RWPE2 (cell line): ENCODE measurements at regions not wholly inside any gene's neighbourhood (a gene's known extent, or its start where the extent isn't known, plus 50 kb on each side); places are given as distances from the start of the nearest gene placed in this dataset.

Source experiments
- ATAC-seq: fragments of 200-7000 bp; cut with Tn5 transposase; 3 replicates; pipeline ENCODE4 v1.9.1; 2021; ENCODE audit warnings: low read depth
- DNase-seq: peaks from one replicate; pipeline ENCODE4 v3.0.0-alpha.2; 2020; ENCODE audit warnings: low spot score
- H3K27ac ChIP-seq: fragments of 450-650 bp; 2 replicates; pipeline ENCODE4 v1.5.1; 2017; ENCODE audit warnings: mild to moderate bottlenecking; ENCODE audit not compliant: poor library complexity, severe bottlenecking
- H3K27me3 ChIP-seq: fragments of 250-450 bp; sonication (Bioruptor Pico); 2 replicates; pipeline ENCODE4 v1.5.1; 2021; ENCODE audit warnings: mild to moderate bottlenecking, moderate library complexity; ENCODE audit not compliant: insufficient read depth, poor library complexity, severe bottlenecking
- H3K36me3 ChIP-seq: fragments of 250-450 bp; sonication (Bioruptor Pico); 2 replicates; pipeline ENCODE4 v1.5.1; 2020; ENCODE audit warnings: low read depth, mild to moderate bottlenecking, moderate library complexity
- H3K4me1 ChIP-seq: fragments of 250-450 bp; sonication (Bioruptor Pico); 2 replicates; pipeline ENCODE4 v1.5.1; 2021; ENCODE audit warnings: mild to moderate bottlenecking, moderate library complexity; ENCODE audit not compliant: insufficient read depth, poor library complexity, severe bottlenecking
- H3K4me3 ChIP-seq: fragments of 250-450 bp; sonication (Bioruptor Pico); 2 replicates; pipeline ENCODE4 v1.5.1; 2021; ENCODE audit warnings: mild to moderate bottlenecking, moderate library complexity; ENCODE audit not compliant: severe bottlenecking
- H3K9me3 ChIP-seq: fragments of 250-450 bp; sonication (Bioruptor Pico); 2 replicates; pipeline ENCODE4 v1.5.1; 2021; ENCODE audit warnings: mild to moderate bottlenecking, moderate library complexity; ENCODE audit not compliant: severe bottlenecking
- CTCF ChIP-seq: fragments of 450-650 bp; IDR thresholded peaks from one replicate; pipeline ENCODE4 v1.5.1; 2017; ENCODE audit warnings: mild to moderate bottlenecking, moderate library complexity; ENCODE audit not compliant: poor library complexity, severe bottlenecking

- TF ChIP-seq CTCF: no peak
- no peaks in the 10 kb centered on the region for H3K27me3 ChIP-seq
- no peaks in the 10 kb centered on the region for H3K36me3 ChIP-seq
- ATAC-seq (no peak; the same call in 2 of the 3 replicates), DNase-seq (no peak)
- H3K4me1 ChIP-seq: no peaks in the 10 kb centered on the region
- H3K4me3 ChIP-seq: no peak overlapping the region
- H3K9me3 ChIP-seq: no peaks in the 10 kb centered on the region
- H3K27ac ChIP-seq: no peak overlapping the region
These were observed 2086.1 kb upstream of the PCDH20 start for GRCh38 chr13:63501702-63502101.

- Histone ChIP-seq H3K27me3 (no peaks in the 10 kb centered on the region), H3K27ac (no peak overlapping the region), H3K4me3 (no peak overlapping the region), H3K4me1 (no peaks in the 10 kb centered on the region), H3K36me3 (no peaks in the 10 kb centered on the region), H3K9me3 (no peaks in the 10 kb centered on the region)
- no peak for TF ChIP-seq CTCF
- DNase-seq (no peak), ATAC-seq (no peak)
These were observed 2082.0 kb upstream of the PCDH20 start for GRCh38 chr13:63497601-63498000.

GRCh38 chr13:63492604-63493003 lies 2077.0 kb upstream of the PCDH20 start:
- no peaks in the 10 kb centered on the region for H3K27me3 ChIP-seq
- DNase-seq (no peak), ATAC-seq (no peak)
- no peak for TF ChIP-seq CTCF
- H3K4me3 ChIP-seq: no peak overlapping the region
- no peak overlapping the region for H3K27ac ChIP-seq
- no peaks in the 10 kb centered on the region for H3K9me3 ChIP-seq
- H3K36me3 ChIP-seq: no peaks in the 10 kb centered on the region
- no peaks in the 10 kb centered on the region for H3K4me1 ChIP-seq

- no peaks in the 10 kb centered on the region for H3K9me3 ChIP-seq
- no peak overlapping the region for H3K27ac ChIP-seq
- no peak for TF ChIP-seq CTCF
- no peaks in the 10 kb centered on the region for H3K4me1 ChIP-seq
- H3K36me3 ChIP-seq: no peaks in the 10 kb centered on the region
- no peak for DNase-seq
- no peaks in the 10 kb centered on the region for H3K27me3 ChIP-seq
- ATAC-seq: no peak
- no peak overlapping the region for H3K4me3 ChIP-seq
These were observed 2074.5 kb upstream of the PCDH20 start for GRCh38 chr13:63490149-63490548.

- TF ChIP-seq CTCF: no peak
- H3K4me1 ChIP-seq: no peaks in the 10 kb centered on the region
- H3K9me3 ChIP-seq: no peaks in the 10 kb centered on the region
- no peak overlapping the region for H3K4me3 ChIP-seq
- no peak for DNase-seq
- H3K27ac ChIP-seq: no peak overlapping the region
- ATAC-seq: no peak
- no peaks in the 10 kb centered on the region for H3K36me3 ChIP-seq
- H3K27me3 ChIP-seq: no peaks in the 10 kb centered on the region
These were observed 2065.7 kb upstream of the PCDH20 start for GRCh38 chr13:63481334-63481733.
